BLaER1 (cell line): ENCODE measurements at regions not wholly inside any gene's neighbourhood (a gene's known extent, or its start where the extent isn't known, plus 50 kb on each side); places are given as distances from the start of the nearest gene placed in this dataset.

Experiments
- H3K27ac ChIP-seq: shearing (Covaris generic); formaldehyde crosslinking; 2 replicates; pipeline ENCODE4 v1.8.1; 2022
- H3K27me3 ChIP-seq: shearing (Covaris generic); formaldehyde crosslinking; 2 replicates; pipeline ENCODE4 v1.8.1; 2022
- H3K36me3 ChIP-seq: shearing (Covaris generic); formaldehyde crosslinking; 2 replicates; pipeline ENCODE4 v1.8.1; 2022
- H3K4me1 ChIP-seq: shearing (Covaris generic); formaldehyde crosslinking; 2 replicates; pipeline ENCODE4 v1.8.1; 2022
- H3K4me2 ChIP-seq: shearing (Covaris generic); formaldehyde crosslinking; 2 replicates; pipeline ENCODE4 v1.8.1; 2022
- H3K4me3 ChIP-seq: shearing (Covaris generic); formaldehyde crosslinking; 2 replicates; pipeline ENCODE4 v1.8.1; 2022
- H3K9ac ChIP-seq: shearing (Covaris generic); formaldehyde crosslinking; 2 replicates; pipeline ENCODE4 v1.8.1; 2022
- H3K9me3 ChIP-seq: shearing (Covaris generic); formaldehyde crosslinking; 2 replicates; pipeline ENCODE4 v1.8.1; 2022
- H4K20me1 ChIP-seq: shearing (Covaris generic); formaldehyde crosslinking; 2 replicates; pipeline ENCODE4 v1.8.1; 2022
- Cebpa-rat ChIP-seq: shearing (Covaris generic); IDR thresholded peaks from 2 replicates; pipeline ENCODE4 v1.8.1; 2022

- Histone ChIP-seq H3K4me3 (no peak overlapping the region), H3K4me2 (no peak overlapping the region), H4K20me1 (no peaks in the 10 kb centered on the region), H3K9ac (no peak overlapping the region), H3K27me3 (no peaks in the 10 kb centered on the region), H3K4me1 (no peaks in the 10 kb centered on the region), H3K9me3 (no peaks in the 10 kb centered on the region), H3K36me3 (no peaks in the 10 kb centered on the region), H3K27ac (no peak overlapping the region)
- TF ChIP-seq Cebpa-rat: no peak
These were observed 334.7 kb upstream of the RASGRP1 start for GRCh38 chr15:38899300-38899699.

- Histone ChIP-seq H3K27me3 (no peaks in the 10 kb centered on the region), H3K27ac (no peak overlapping the region), H3K36me3 (no peaks in the 10 kb centered on the region), H3K9me3 (no peaks in the 10 kb centered on the region), H3K4me2 (no peak overlapping the region), H3K4me3 (no peak overlapping the region), H3K4me1 (no peaks in the 10 kb centered on the region), H4K20me1 (no peaks in the 10 kb centered on the region), H3K9ac (no peak overlapping the region)
- TF ChIP-seq Cebpa-rat: no peak
These were observed 339.7 kb upstream of the RASGRP1 start for GRCh38 chr15:38904298-38904697.

- no peak overlapping the region for H3K9ac ChIP-seq
- H3K4me1 ChIP-seq: no peaks in the 10 kb centered on the region
- no peaks in the 10 kb centered on the region for H3K27me3 ChIP-seq
These were observed 341.0 kb upstream of the RASGRP1 start for GRCh38 chr15:38905632-38906031.

GRCh38 chr15:38920966-38921365 is 356.4 kb upstream of the RASGRP1 start:
- H3K27me3 ChIP-seq: no peaks in the 10 kb centered on the region
- H3K4me1 ChIP-seq: no peaks in the 10 kb centered on the region
- no peaks in the 10 kb centered on the region for H3K36me3 ChIP-seq
- no peak overlapping the region for H3K4me3 ChIP-seq
- no peak for TF ChIP-seq Cebpa-rat
- H3K27ac ChIP-seq: no peak overlapping the region
- no peak overlapping the region for H3K4me2 ChIP-seq
- H3K9ac ChIP-seq: no peak overlapping the region
- H4K20me1 ChIP-seq: no peaks in the 10 kb centered on the region
- H3K9me3 ChIP-seq: no peaks in the 10 kb centered on the region

More at GRCh38 chr15:38905632-38906031, 341.0 kb upstream of the RASGRP1 start:
- H4K20me1 ChIP-seq: no peaks in the 10 kb centered on the region
- no peak overlapping the region for H3K4me2 ChIP-seq
- H3K36me3 ChIP-seq: no peaks in the 10 kb centered on the region
- TF ChIP-seq Cebpa-rat: no peak
- H3K9me3 ChIP-seq: no peaks in the 10 kb centered on the region
- no peak overlapping the region for H3K4me3 ChIP-seq
- no peak overlapping the region for H3K27ac ChIP-seq

GRCh38 chr15:38921471-38921870 is 356.9 kb upstream of the RASGRP1 start:
- H3K36me3 ChIP-seq: no peaks in the 10 kb centered on the region
- no peaks in the 10 kb centered on the region for H3K9me3 ChIP-seq
- H3K4me2 ChIP-seq: no peak overlapping the region
- no peaks in the 10 kb centered on the region for H4K20me1 ChIP-seq
- H3K27ac ChIP-seq: no peak overlapping the region
- H3K4me1 ChIP-seq: no peaks in the 10 kb centered on the region
- TF ChIP-seq Cebpa-rat: no peak
- H3K9ac ChIP-seq: no peak overlapping the region
- no peaks in the 10 kb centered on the region for H3K27me3 ChIP-seq
- no peak overlapping the region for H3K4me3 ChIP-seq

GRCh38 chr15:38928431-38928830 is 363.8 kb upstream of the RASGRP1 start:
- Histone ChIP-seq H3K4me3 (no peak overlapping the region), H3K4me2 (no peak overlapping the region), H3K27ac (no peak overlapping the region), H3K4me1 (no peaks in the 10 kb centered on the region), H3K36me3 (no peaks in the 10 kb centered on the region), H3K9ac (no peak overlapping the region), H3K9me3 (no peaks in the 10 kb centered on the region), H3K27me3 (no peaks in the 10 kb centered on the region), H4K20me1 (no peaks in the 10 kb centered on the region)
- TF ChIP-seq Cebpa-rat: no peak

GRCh38 chr15:38930851-38931572 is 366.4 kb upstream of the RASGRP1 start:
- H3K27me3 ChIP-seq: no peaks in the 10 kb centered on the region
- no peaks in the 10 kb centered on the region for H3K9me3 ChIP-seq
- H3K36me3 ChIP-seq: no peaks in the 10 kb centered on the region
- H4K20me1 ChIP-seq: no peaks in the 10 kb centered on the region
- no peak overlapping the region for H3K4me2 ChIP-seq
- H3K27ac ChIP-seq: no peak overlapping the region
- H3K9ac ChIP-seq: no peak overlapping the region
- H3K4me1 ChIP-seq: no peaks in the 10 kb centered on the region
- H3K4me3 ChIP-seq: no peak overlapping the region
- TF ChIP-seq Cebpa-rat: no peak

- no peaks in the 10 kb centered on the region for H3K4me1 ChIP-seq
- H3K27ac ChIP-seq: no peak overlapping the region
- no peaks in the 10 kb centered on the region for H4K20me1 ChIP-seq
- H3K27me3 ChIP-seq: no peaks in the 10 kb centered on the region
- H3K9ac ChIP-seq: no peak overlapping the region
- no peak for TF ChIP-seq Cebpa-rat
- no peaks in the 10 kb centered on the region for H3K36me3 ChIP-seq
- H3K9me3 ChIP-seq: no peaks in the 10 kb centered on the region
- H3K4me2 ChIP-seq: no peak overlapping the region
- H3K4me3 ChIP-seq: no peak overlapping the region
These were observed 376.9 kb upstream of the RASGRP1 start for GRCh38 chr15:38941399-38941953.

- no peak for TF ChIP-seq Cebpa-rat
- Histone ChIP-seq H3K4me1 (no peaks in the 10 kb centered on the region), H3K27me3 (no peaks in the 10 kb centered on the region), H3K36me3 (no peaks in the 10 kb centered on the region), H3K9me3 (no peaks in the 10 kb centered on the region), H3K9ac (no peak overlapping the region), H3K4me3 (no peak overlapping the region), H3K27ac (no peak overlapping the region), H4K20me1 (no peaks in the 10 kb centered on the region), H3K4me2 (no peak overlapping the region)
These were observed 379.9 kb upstream of the RASGRP1 start for GRCh38 chr15:38944536-38944935.

- H3K4me3 ChIP-seq: no peak overlapping the region
- no peak overlapping the region for H3K27ac ChIP-seq
- H3K27me3 ChIP-seq: no peaks in the 10 kb centered on the region
- no peak overlapping the region for H3K9ac ChIP-seq
- H4K20me1 ChIP-seq: no peaks in the 10 kb centered on the region
- no peaks in the 10 kb centered on the region for H3K36me3 ChIP-seq
- H3K4me1 ChIP-seq: no peaks in the 10 kb centered on the region
- TF ChIP-seq Cebpa-rat: no peak
- no peak overlapping the region for H3K4me2 ChIP-seq
- no peaks in the 10 kb centered on the region for H3K9me3 ChIP-seq
These were observed 381.1 kb upstream of the RASGRP1 start for GRCh38 chr15:38945551-38946298.
